ENCODE measurements at regions not wholly inside any gene's neighbourhood (a gene's known extent, or its start where the extent isn't known, plus 50 kb on each side); places are given as distances from the start of the nearest gene placed in this dataset.

DNA sequence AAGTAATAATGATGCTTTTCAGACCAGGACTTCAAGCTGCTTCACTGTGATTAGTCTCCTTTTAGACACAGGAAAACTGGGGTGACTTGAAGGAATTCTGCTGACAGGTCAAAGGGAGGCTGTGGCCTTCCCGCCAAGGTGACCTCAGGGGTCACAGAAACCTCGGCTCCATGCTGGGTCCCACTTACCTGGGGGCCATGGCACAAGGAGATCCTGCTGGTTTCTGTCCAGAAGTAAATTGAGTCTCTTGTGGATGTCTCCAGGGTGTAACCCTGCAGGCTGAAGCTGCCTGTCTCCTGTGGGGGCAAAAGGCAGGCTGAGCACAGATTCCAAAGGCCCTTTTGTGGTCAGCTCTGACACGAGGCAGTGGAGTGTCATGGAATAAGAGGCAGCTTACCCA is 138.7 kb upstream of the MED13L start:
- ChIA-PET CTCF (no interaction called here), POLR2A (interaction anchor here (0.6 kb wide), 1 partner anchor 58 kb away, joined by 4 read pairs; no protein-coding TSS in a partner anchor)
- in situ Hi-C loops (cut with HindIII; ENCODE audit: low pct_unique_long_range_greater_than_20kb, low sequenced_read_pairs) (no loop called here), intact Hi-C loops (cut with micrococcal nuclease; ENCODE audit: unreplicated experiment) (no loop called here)
- DNase-seq (ENCODE audit: low read depth, low spot score): no peak
- TF ChIP-seq SIN3A (IDR thresholded peaks at IDR 0.05; ENCODE audit: borderline replicate concordance, insufficient read depth, low read depth, low read length) (no peak), POLR2AphosphoS5 (IDR thresholded peaks at IDR 0.05; ENCODE audit: low read depth, low read length) (no peak), TCF7L2 (IDR thresholded peaks at IDR 0.05; ENCODE audit: low read depth, low read length) (no peak)
- TF ChIP-seq, protein P1, sequence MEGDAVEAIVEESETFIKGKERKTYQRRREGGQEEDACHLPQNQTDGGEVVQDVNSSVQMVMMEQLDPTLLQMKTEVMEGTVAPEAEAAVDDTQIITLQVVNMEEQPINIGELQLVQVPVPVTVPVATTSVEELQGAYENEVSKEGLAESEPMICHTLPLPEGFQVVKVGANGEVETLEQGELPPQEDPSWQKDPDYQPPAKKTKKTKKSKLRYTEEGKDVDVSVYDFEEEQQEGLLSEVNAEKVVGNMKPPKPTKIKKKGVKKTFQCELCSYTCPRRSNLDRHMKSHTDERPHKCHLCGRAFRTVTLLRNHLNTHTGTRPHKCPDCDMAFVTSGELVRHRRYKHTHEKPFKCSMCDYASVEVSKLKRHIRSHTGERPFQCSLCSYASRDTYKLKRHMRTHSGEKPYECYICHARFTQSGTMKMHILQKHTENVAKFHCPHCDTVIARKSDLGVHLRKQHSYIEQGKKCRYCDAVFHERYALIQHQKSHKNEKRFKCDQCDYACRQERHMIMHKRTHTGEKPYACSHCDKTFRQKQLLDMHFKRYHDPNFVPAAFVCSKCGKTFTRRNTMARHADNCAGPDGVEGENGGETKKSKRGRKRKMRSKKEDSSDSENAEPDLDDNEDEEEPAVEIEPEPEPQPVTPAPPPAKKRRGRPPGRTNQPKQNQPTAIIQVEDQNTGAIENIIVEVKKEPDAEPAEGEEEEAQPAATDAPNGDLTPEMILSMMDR (IDR thresholded peaks at IDR 0.05): no peak
- peaks cover 21% of the 10 kb centered on the region for H3K4me1 ChIP-seq (ENCODE audit: control insufficient read depth, insufficient read depth, low read length)
- BruUV-seq (replicated peaks): no TSS peak
- H3K27ac ChIP-seq (ENCODE audit: low read length): peak overlapping the region; percentile 75
- ATAC-seq: peak; percentile 59
- no peaks in the 10 kb centered on the region for H3K27me3 ChIP-seq (ENCODE audit: control insufficient read depth, insufficient read depth, low read length)
- no peak overlapping the region for H3K4me3 ChIP-seq (ENCODE audit: low read depth in 2 of 2, low read length in 2 of 2)
- no peaks in the 10 kb centered on the region for H3K9me3 ChIP-seq (ENCODE audit: control insufficient read depth, insufficient read depth, low read depth, low read length)
- no peaks in the 10 kb centered on the region for H3K36me3 ChIP-seq (ENCODE audit: control insufficient read depth, insufficient read depth, low read length)

DNA sequence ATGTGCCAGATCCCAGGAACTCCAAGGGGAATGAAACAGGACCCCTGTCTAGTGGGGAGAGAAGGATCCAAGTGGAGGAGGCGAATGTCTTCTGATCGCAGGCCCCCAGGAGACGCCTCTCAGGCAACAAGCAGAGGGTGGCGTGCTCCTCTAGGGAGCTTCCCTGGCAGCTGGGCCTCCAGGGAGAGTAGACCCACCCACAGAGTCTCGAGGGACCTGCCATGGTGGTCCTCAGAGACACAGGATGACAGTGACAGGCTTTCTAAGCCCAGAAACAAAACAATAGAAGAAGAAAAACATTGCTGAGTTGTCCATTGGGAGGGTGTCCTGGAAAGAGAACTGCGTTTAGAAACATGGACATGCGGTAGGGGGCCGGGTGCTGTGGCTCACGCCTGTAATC is 140.6 kb upstream of the MAP1LC3B2 start:
- TF ChIP-seq REST (IDR thresholded peaks at IDR 0.05; ENCODE audit: insufficient read depth in 1 of 2, low read depth in 2 of 2, low read length in 1 of 2): no peak
- TF ChIP-seq POLR2AphosphoS5 (IDR thresholded peaks at IDR 0.05; ENCODE audit: low read depth, low read length): no peak
- no peak for TF ChIP-seq TCF7L2 (IDR thresholded peaks at IDR 0.05; ENCODE audit: low read depth, low read length)
- TF ChIP-seq SIN3A (IDR thresholded peaks at IDR 0.05; ENCODE audit: borderline replicate concordance, insufficient read depth, low read depth, low read length): no peak
- TF ChIP-seq, protein P1 (IDR thresholded peaks at IDR 0.05): no peak
- POLR2A ChIA-PET: no interaction called here
- intact Hi-C loops (cut with micrococcal nuclease; ENCODE audit: unreplicated experiment) (no loop called here), in situ Hi-C loops (cut with HindIII; ENCODE audit: low pct_unique_long_range_greater_than_20kb, low sequenced_read_pairs) (no loop called here)
- BruUV-seq (replicated peaks): no TSS peak
- DNase-seq (ENCODE audit: low read depth, low spot score) (no peak), ATAC-seq (no peak)
- Histone ChIP-seq H3K4me1 (ENCODE audit: control insufficient read depth, insufficient read depth, low read length) (peaks cover 23% of the 10 kb centered on the region), H3K4me3 (ENCODE audit: low read depth in 2 of 2, low read length in 2 of 2) (no peak overlapping the region), H3K27ac (ENCODE audit: low read length) (peak overlapping the region; percentile 67; the same call in 1 of the 2 replicates), H3K27me3 (ENCODE audit: control insufficient read depth, insufficient read depth, low read length) (no peaks in the 10 kb centered on the region), H3K36me3 (ENCODE audit: control insufficient read depth, insufficient read depth, low read length) (no peaks in the 10 kb centered on the region), H3K9me3 (ENCODE audit: control insufficient read depth, insufficient read depth, low read depth, low read length) (peaks cover 5% of the 10 kb centered on the region; the same call in 1 of the 2 replicates)
- CTCF ChIA-PET: no interaction called here

All from Panc1 (cell line).